SU-DHL-6 (cell line): ENCODE measurements at regions not wholly inside any gene's neighbourhood (a gene's known extent, or its start where the extent isn't known, plus 50 kb on each side); places are given as distances from the start of the nearest gene placed in this dataset.

Experiments used
- H2AFZ ChIP-seq: fragments of 200-600 bp; sonication (generic); 2 replicates; pipeline ENCODE4 v1.6.1; 2014; ENCODE audit warnings: low read depth, mild to moderate bottlenecking, moderate library complexity, mixed read lengths, antibody characterized with exemption, low read length; ENCODE audit not compliant: severe bottlenecking
- H3F3A ChIP-seq: fragments of 200-600 bp; shearing (Covaris generic); 2 replicates; pipeline ENCODE4 v1.6.0; 2016; ENCODE audit warnings: antibody characterized with exemption, mild to moderate bottlenecking; ENCODE audit not compliant: insufficient read depth
- H3K27ac ChIP-seq: fragments of 200-600 bp; sonication (generic); 2 replicates; pipeline ENCODE4 v1.5.1; 2016; ENCODE audit warnings: low read depth, mild to moderate bottlenecking, low read length, moderate library complexity, mixed read lengths
- H3K27me3 ChIP-seq: fragments of 200-600 bp; sonication (generic), shearing (Covaris generic); 2 replicates; pipeline ENCODE4 v1.6.0; 2014; ENCODE audit warnings: mild to moderate bottlenecking, low read length
- H3K36me3 ChIP-seq: fragments of 200-600 bp; sonication (generic); 2 replicates; pipeline ENCODE4 v1.6.1; 2014; ENCODE audit warnings: mild to moderate bottlenecking, low read length, mixed read lengths
- H3K4me2 ChIP-seq: fragments of 300-600, 200-600 bp; shearing (Covaris generic), sonication (generic); 2 replicates; pipeline ENCODE4 v1.6.0; 2014; ENCODE audit warnings: low read length, low read depth, mild to moderate bottlenecking; ENCODE audit not compliant: poor library complexity, severe bottlenecking
- H3K4me3 ChIP-seq: fragments of 200-600 bp; sonication (generic); 2 replicates; pipeline ENCODE4 v1.5.1; 2014; ENCODE audit warnings: antibody characterized with exemption, low read length, mild to moderate bottlenecking, mixed read lengths; ENCODE audit not compliant: insufficient read depth, poor library complexity, severe bottlenecking
- H3K79me2 ChIP-seq: fragments of 200-600 bp; sonication (generic); 2 replicates; pipeline ENCODE4 v1.6.1; 2014; ENCODE audit warnings: mild to moderate bottlenecking, low read length, moderate library complexity; ENCODE audit not compliant: insufficient read depth
- H3K9ac ChIP-seq: fragments of 200-600 bp; sonication (generic); 2 replicates; pipeline ENCODE4 v1.7.0; 2014; ENCODE audit warnings: mild to moderate bottlenecking, low read length
- H3K9me2 ChIP-seq: fragments of 200-600 bp; sonication (generic); replicated peaks from 2 replicates; pipeline ENCODE4 v1.6.1; 2014; ENCODE audit warnings: low read length; ENCODE audit not compliant: insufficient read depth
- H3K9me3 ChIP-seq: fragments of 200-600 bp; sonication (generic); 2 replicates; pipeline ENCODE4 v1.6.1; 2014; ENCODE audit warnings: low read length, mixed read lengths; ENCODE audit not compliant: insufficient read depth
- H4K20me1 ChIP-seq: fragments of 200-600 bp; sonication (generic); 2 replicates; pipeline ENCODE4 v1.6.1; 2014; ENCODE audit warnings: low read depth, mild to moderate bottlenecking, antibody characterized with exemption, low read length, moderate library complexity, mixed read lengths
- CTCF ChIP-seq: fragments of 200-600 bp; sonication (generic); IDR thresholded peaks from one replicate; pipeline ENCODE4 v1.5.1; 2017; ENCODE audit warnings: antibody characterized with exemption, mild to moderate bottlenecking, low read length, moderate library complexity; ENCODE audit not compliant: insufficient read depth, poor library complexity, severe bottlenecking
- EZH2phosphoT487 ChIP-seq: fragments of 200-600 bp; sonication (generic), shearing (Covaris generic); conservative IDR thresholded peaks from 2 replicates; pipeline ENCODE4 v1.6.1; 2018; ENCODE audit warnings: mild to moderate bottlenecking, antibody characterized with exemption, low read length, moderate library complexity, mixed read lengths

GRCh38 chr12:89064151-89064550 is 288.1 kb downstream of the DUSP6 start:
- Histone ChIP-seq H3K9me2 (no peaks in the 10 kb centered on the region), H3K4me2 (no peak overlapping the region), H2AFZ (no peak overlapping the region), H3K9me3 (no peaks in the 10 kb centered on the region), H3K27me3 (no peaks in the 10 kb centered on the region), H3F3A (no peaks in the 10 kb centered on the region), H3K36me3 (no peaks in the 10 kb centered on the region), H3K4me3 (no peak overlapping the region), H3K9ac (no peak overlapping the region), H4K20me1 (no peaks in the 10 kb centered on the region), H3K27ac (no peak overlapping the region), H3K79me2 (no peaks in the 10 kb centered on the region)
- TF ChIP-seq EZH2phosphoT487 (no peak), CTCF (no peak)

DNA sequence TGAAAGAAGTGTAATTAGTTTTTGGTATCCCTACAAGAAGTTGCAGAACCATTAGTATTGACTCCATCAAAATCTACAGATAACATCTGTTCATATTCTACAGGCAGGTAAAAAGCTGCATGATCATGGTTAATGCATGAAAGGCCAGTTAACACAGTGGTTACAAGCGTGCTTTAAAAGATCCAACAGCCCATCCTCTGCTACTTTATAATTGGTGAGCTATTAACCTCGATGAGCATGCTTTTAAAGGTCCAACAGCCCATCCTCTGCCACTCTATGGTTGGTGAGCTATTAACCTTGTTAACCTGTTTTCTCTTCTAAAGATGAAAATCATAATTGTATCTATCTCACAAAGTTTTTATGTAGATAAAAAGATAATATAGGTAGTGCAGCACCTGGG is 289.3 kb downstream of the DUSP6 start:
- TF ChIP-seq EZH2phosphoT487 (no peak), CTCF (no peak)
- no peak overlapping the region for H3K27ac ChIP-seq
- H3K27me3 ChIP-seq: no peaks in the 10 kb centered on the region
- no peaks in the 10 kb centered on the region for H3K79me2 ChIP-seq
- H3K9me2 ChIP-seq: no peaks in the 10 kb centered on the region
- H3K9ac ChIP-seq: no peak overlapping the region
- no peak overlapping the region for H3K4me3 ChIP-seq
- H2AFZ ChIP-seq: no peak overlapping the region
- no peak overlapping the region for H3K4me2 ChIP-seq
- H3F3A ChIP-seq: no peaks in the 10 kb centered on the region
- H3K9me3 ChIP-seq: no peaks in the 10 kb centered on the region
- no peaks in the 10 kb centered on the region for H3K36me3 ChIP-seq
- no peaks in the 10 kb centered on the region for H4K20me1 ChIP-seq

DNA sequence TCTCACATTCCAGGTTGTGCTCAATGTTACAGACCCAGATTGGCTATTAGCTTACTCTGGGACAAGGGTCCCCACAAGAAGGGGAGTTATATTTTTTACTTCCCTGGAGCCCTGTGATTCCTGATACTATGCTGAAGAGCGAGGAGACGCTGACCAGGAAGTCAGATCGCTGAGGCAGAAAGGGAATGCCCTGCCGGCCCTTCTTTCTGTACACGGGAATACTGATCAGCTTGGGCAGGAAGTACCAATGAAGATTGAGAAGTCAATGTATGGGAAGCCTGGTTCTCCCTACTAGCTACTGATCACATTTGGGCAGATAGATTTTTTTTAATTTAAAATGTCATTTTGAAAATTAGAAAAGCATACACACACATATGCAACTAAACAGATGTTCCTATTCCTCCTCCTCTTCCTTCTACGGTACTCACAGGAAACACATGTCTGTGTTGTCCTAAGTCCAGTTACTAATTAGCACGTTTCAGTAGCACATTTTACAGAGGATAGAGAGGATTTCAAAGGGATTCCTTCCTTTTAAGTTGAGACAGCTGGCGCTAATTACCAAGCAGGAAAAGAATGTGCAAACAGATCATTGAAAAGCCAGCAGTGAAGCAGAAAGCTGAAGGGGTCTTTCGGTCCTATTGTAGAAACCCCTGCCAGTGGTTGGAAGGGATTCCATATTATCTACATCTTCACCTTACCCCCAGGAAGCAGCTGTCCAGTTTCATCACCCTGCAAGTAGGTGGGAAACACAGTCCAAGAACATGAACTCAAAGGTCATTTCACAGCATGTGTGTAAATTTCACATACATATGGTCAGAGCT is 292.4 kb downstream of the DUSP6 start:
- Histone ChIP-seq H2AFZ (no peak overlapping the region), H4K20me1 (no peaks in the 10 kb centered on the region), H3F3A (no peaks in the 10 kb centered on the region), H3K79me2 (no peaks in the 10 kb centered on the region), H3K4me2 (no peak overlapping the region), H3K27ac (no peak overlapping the region), H3K9me2 (no peaks in the 10 kb centered on the region), H3K27me3 (no peaks in the 10 kb centered on the region), H3K4me3 (no peak overlapping the region), H3K9me3 (no peaks in the 10 kb centered on the region), H3K9ac (no peak overlapping the region), H3K36me3 (no peaks in the 10 kb centered on the region)
- no peak for TF ChIP-seq CTCF
- no peak for TF ChIP-seq EZH2phosphoT487
